HG03175 (cell line): ENCODE measurements at regions not wholly inside any gene's neighbourhood (a gene's known extent, or its start where the extent isn't known, plus 50 kb on each side); places are given as distances from the start of the nearest gene placed in this dataset.
A peak's percentile ranks its signal among the peaks of the same experiment; 100 is the strongest.

ENCODE experiments used
- ATAC-seq: cut with Tn5 transposase; IDR thresholded peaks from one replicate; pipeline ENCODE4 v1.9.1; 2021; ENCODE audit warnings: mild to moderate bottlenecking, moderate library complexity; ENCODE audit not compliant: unreplicated experiment

GRCh38 chr2:176597916-176598315 is 328.7 kb downstream of the MTX2 start:
- ATAC-seq: no peak

DNA sequence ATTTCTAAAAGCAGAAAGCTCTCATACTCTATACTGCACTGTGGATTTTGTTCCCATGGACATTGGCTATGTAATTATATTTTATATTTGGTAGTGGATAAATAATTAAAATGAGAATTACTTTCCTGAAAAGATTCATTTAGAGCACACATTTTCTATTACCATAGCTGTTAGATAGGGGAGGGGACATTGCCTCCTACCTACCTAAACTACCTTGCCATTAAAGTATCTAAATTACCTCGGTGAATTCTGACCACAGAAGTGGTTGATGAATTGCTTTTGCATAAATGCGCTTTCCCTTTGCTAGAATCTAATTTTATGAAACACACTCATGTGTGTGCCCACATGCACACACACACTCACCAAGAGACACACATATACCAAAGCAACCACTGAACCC is 329.1 kb downstream of the MTX2 start:
- no peak for ATAC-seq

GRCh38 chr2:176599796-176600485 is 330.7 kb downstream of the MTX2 start:
- no peak for ATAC-seq

DNA sequence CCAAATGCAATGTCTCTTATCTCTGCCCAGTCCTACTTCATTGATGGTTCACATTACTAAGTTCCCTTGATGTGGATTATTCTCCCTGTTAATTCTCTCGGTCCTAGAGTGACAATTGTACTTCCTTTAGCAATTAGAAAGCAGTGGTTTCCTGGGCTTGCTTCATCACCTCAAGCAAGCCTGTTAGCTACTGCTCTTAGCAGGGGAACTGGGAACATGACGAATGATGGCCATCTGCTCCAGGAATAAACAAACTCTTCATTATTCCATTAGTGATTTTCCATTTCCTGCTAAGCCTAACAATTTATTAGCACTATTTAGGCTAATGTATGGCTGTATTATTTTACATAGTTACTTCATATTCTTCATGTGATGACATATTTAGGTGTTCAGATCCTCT is 331.8 kb downstream of the MTX2 start:
- ATAC-seq: no peak

- no peak for ATAC-seq
Observed at GRCh38 chr2:176612036-176612435, 342.8 kb downstream of the MTX2 start.

GRCh38 chr2:176612736-176613135 is 343.5 kb downstream of the MTX2 start:
- ATAC-seq: no peak

GRCh38 chr2:176613323-176613987 is 344.2 kb downstream of the MTX2 start:
- no peak for ATAC-seq

- no peak for ATAC-seq
Observed at GRCh38 chr2:176614049-176614448, 344.8 kb downstream of the MTX2 start.

DNA sequence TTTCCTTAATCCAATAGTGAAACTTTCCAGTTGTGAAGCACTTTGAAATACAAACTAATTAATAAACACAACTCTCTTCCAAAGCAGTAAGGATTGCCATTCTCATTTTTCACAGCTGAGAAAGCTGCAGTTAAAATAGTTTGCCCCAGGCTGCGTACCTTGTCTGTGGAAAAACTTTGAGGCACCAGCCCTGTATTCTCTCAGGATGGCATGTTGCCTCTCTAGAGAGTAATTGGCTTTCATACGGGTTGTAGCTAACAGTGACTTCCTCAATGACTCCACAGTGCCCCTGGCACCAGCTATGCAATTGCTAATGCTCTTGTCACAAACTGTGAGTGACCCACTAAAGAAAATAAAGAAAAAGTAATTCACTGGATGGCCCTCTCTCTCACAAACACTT is 345.7 kb downstream of the MTX2 start:
- ATAC-seq: no peak

DNA sequence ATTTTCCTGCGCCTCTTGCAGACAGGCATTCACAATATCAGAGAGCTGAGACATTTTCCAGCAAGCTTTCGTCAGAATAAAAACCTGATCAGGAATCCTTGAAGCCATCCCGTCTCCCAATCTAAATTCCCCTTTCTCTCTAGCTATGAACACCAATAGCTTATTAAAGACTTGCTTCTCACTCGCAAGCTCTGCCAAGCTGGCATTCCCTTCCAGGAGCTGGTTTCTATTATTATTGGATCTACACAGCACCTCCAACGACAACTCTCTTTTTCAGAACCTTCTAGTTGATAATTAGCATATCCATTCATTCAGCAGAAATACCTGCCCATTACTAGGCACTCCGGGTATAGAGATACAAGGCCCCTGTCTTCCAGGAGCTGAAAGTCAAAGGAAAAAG is 350.3 kb downstream of the MTX2 start:
- no peak for ATAC-seq

DNA sequence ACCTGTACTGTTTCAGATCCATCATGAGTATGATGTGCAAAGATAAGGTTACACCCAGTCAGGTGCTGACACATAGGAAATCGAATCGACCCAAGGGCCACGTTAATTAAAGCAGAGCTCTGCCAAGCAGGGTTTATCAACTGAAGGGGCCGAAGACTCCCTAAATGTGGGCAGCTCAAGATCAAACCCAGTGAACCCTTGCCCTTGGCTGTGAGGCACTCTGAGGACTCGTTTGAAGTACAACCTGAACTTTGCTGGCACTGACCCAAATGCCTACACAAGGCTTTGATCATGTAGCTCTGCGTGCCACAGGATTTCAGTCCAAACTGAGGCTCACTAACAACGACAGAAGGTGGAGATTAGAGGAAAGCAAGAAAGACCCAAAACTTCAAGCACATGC is 352.1 kb downstream of the MTX2 start:
- ATAC-seq: no peak

DNA sequence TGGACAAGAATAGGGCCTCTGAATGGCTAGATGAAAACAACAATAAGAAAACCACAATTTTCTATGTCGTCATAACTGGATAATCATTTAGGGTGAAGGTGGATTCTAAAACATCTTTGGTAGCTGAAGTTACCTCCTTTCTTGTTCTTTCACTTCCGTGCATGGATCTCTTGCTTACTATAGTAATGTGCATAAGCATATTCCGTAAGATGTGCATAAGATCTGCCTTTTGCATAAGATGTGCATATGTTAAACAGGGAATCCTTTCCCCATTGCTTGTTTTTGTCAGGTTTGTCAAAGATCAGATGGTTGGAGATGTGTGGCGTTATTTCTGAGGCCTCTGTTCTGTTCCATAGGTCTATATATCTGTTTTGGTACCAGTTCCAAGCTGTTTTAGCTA is 353.6 kb downstream of the MTX2 start:
- no peak for ATAC-seq

- ATAC-seq: no peak
Observed at GRCh38 chr2:176626796-176627195, 357.6 kb downstream of the MTX2 start.

- ATAC-seq: no peak
Observed at GRCh38 chr2:176628438-176628837, 359.2 kb downstream of the MTX2 start.

- ATAC-seq: no peak
Observed at GRCh38 chr2:176633754-176634153, 364.5 kb downstream of the MTX2 start.

DNA sequence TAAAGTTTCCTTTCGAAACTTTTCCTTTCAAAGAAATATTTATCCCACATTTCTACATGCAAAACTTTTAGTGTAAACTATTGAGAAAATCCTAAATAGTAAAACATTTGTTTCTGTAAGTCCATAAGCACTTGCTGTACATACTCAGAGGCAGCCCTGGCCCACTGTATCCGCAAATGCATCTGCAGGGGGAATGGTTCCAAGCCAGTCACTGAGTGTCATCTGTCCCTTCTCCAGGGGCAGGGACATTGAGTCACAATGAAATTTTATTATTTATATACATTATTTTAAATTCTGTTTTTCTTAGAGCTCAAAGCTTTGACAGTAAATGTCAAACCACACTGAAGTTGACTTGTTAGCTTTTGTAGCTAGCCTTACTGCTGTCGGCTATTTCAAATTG is 367.2 kb downstream of the MTX2 start:
- ATAC-seq: no peak

- ATAC-seq: no peak
Observed at GRCh38 chr2:176637142-176637485, 367.9 kb downstream of the MTX2 start.

- peak; percentile 48 for ATAC-seq
Observed at GRCh38 chr2:176637486-176638166, 368.4 kb downstream of the MTX2 start.

GRCh38 chr2:176638167-176639015 is 369.1 kb downstream of the MTX2 start:
- ATAC-seq: peak; percentile 79

DNA sequence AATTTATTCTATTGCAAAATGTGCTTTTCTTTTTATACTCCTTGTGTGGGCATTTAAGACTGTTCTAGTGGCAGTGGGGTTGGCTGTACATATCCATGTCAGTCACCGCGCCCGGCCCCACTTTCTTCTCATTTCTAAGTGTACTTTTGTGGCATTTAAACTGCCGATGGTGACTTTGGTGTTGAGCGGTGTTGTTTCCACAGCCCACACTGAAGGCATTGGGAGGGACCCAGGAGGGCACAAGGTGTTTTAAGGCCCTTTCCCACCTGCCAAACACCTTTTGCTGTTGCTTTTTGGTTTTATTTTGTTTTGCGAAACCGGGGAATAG is 369.7 kb downstream of the MTX2 start:
- ATAC-seq: no peak

DNA sequence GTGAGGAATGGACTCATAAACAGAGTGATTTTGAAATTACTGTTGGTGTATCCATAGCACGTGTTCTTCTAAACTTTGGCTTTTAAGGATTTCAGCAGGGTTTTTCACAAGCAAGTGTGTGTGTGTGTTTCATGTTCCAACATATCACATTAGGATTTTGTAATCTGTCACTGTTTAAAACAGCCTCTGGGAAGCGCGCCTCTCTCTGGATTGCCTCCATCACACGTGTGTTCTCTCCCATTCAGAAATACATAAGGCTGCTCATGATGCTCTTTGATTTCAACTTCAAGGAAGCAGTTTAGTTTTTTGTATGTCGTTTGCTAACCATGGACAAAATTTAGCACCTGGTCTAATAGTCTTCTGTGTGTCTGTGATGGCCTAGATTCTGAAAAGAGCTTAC is 370.4 kb downstream of the MTX2 start:
- no peak for ATAC-seq

- no peak for ATAC-seq
Observed at GRCh38 chr2:176641436-176641835, 372.2 kb downstream of the MTX2 start.
